DMS 273 (cell line): ENCODE measurements at regions not wholly inside any gene's neighbourhood (a gene's known extent, or its start where the extent isn't known, plus 50 kb on each side); places are given as distances from the start of the nearest gene placed in this dataset.
"Not testable (repeated sequence)": the region's sequence is repeated elsewhere in the genome, so short reads cannot be mapped to it uniquely, and the experiment has no call there.

Experiments
- DNase-seq: peaks from one replicate; lab custom pipeline; 2025; ENCODE audit not compliant: unreplicated experiment; lab: John Stamatoyannopoulos, UW

- no peak for DNase-seq
These were observed 52.2 kb upstream of the RCOR3 start for GRCh38 chr1:211206981-211207380.

GRCh38 chr1:211200311-211200710 is 58.9 kb upstream of the RCOR3 start:
- DNase-seq, result no peak

GRCh38 chr1:211198880-211199279 is 60.3 kb upstream of the RCOR3 start:
- DNase-seq, result no peak

- DNase-seq, result no peak
These were observed 61.1 kb upstream of the RCOR3 start for GRCh38 chr1:211198111-211198510.

- no peak for DNase-seq
These were observed 62.3 kb upstream of the RCOR3 start for GRCh38 chr1:211196880-211197279.

- DNase-seq, result no peak
These were observed 60.9 kb upstream of the KCNH1 start for GRCh38 chr1:211194826-211195225.

GRCh38 chr1:211192227-211192626 is 58.3 kb upstream of the KCNH1 start:
- no peak for DNase-seq

- DNase-seq, result not testable (repeated sequence)
These were observed 54.8 kb upstream of the KCNH1 start for GRCh38 chr1:211188721-211189120.

GRCh38 chr1:211183747-211184313 is 49.9 kb upstream of the KCNH1 start:
- DNase-seq, result peak; percentile 89
